ENCODE measurements at regions not wholly inside any gene's neighbourhood (a gene's known extent, or its start where the extent isn't known, plus 50 kb on each side); places are given as distances from the start of the nearest gene placed in this dataset.

DNA sequence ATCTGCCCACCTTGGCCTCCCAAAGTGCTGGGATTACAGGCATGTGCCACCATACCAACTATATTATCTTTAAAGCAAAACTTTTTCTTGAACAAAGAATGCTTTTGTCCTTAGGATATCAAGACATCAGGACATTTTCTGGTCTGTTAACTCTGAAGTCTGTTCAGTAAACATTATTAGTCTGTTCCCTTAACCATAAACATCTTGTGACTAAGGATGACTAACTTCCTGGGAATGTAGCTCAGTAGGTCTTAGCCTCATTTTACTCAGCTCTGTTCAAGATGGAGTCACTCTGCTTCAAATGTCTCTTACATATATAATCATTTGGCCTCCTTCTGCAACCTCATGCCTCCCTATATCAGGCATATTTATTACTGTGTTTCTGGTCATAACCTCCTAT, 122.9 kb downstream of the UBE2NL start:
- TF ChIP-seq, protein P1, sequence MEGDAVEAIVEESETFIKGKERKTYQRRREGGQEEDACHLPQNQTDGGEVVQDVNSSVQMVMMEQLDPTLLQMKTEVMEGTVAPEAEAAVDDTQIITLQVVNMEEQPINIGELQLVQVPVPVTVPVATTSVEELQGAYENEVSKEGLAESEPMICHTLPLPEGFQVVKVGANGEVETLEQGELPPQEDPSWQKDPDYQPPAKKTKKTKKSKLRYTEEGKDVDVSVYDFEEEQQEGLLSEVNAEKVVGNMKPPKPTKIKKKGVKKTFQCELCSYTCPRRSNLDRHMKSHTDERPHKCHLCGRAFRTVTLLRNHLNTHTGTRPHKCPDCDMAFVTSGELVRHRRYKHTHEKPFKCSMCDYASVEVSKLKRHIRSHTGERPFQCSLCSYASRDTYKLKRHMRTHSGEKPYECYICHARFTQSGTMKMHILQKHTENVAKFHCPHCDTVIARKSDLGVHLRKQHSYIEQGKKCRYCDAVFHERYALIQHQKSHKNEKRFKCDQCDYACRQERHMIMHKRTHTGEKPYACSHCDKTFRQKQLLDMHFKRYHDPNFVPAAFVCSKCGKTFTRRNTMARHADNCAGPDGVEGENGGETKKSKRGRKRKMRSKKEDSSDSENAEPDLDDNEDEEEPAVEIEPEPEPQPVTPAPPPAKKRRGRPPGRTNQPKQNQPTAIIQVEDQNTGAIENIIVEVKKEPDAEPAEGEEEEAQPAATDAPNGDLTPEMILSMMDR (conservative IDR thresholded peaks at IDR 0.05) = no peak

More for the DNA sequence above, 122.9 kb downstream of the UBE2NL start:
- H3K27ac ChIP-seq (ENCODE audit: insufficient read length, low read depth, low read length) = no peak overlapping the region
- H2AFZ ChIP-seq (ENCODE audit: low read length) = no peak overlapping the region
- no peak for DNase-seq
- no peak overlapping the region for H2BK20ac ChIP-seq (ENCODE audit: low read depth, low read length, poor library complexity, severe bottlenecking)
- H4K5ac ChIP-seq (ENCODE audit: insufficient read length, low read depth, low read length) = no peak overlapping the region
- H3K27me3 ChIP-seq (ENCODE audit: insufficient read depth, low read length) = no peaks in the 10 kb centered on the region
- no peaks in the 10 kb centered on the region for H3K23me2 ChIP-seq (ENCODE audit: insufficient read length, low read depth, low read length, poor library complexity, severe bottlenecking)
- H2BK120ac ChIP-seq (ENCODE audit: low read depth, low read length, poor library complexity, severe bottlenecking) = no peak overlapping the region
- H3K27me3 Mint-ChIP-seq (ENCODE audit: low read depth) = no peaks in the 10 kb centered on the region
- H3K9me3 ChIP-seq (ENCODE audit: control insufficient read depth, low read depth, low read length) = peaks cover 46% of the 10 kb centered on the region
- H3K4me3 Mint-ChIP-seq = no peak overlapping the region
- no peaks in the 10 kb centered on the region for H3K4me1 ChIP-seq (ENCODE audit: insufficient read depth, low read length)
- H4K8ac ChIP-seq (replicated peaks; ENCODE audit: insufficient read length, low read depth, low read length) = no peak overlapping the region
- no peak overlapping the region for H2BK12ac ChIP-seq (ENCODE audit: insufficient read length, low read depth, low read length)
- no peak overlapping the region for H3K27ac Mint-ChIP-seq
- H4K20me1 ChIP-seq (ENCODE audit: control insufficient read depth, insufficient read depth, insufficient read length) = no peaks in the 10 kb centered on the region
- no peak overlapping the region for H2AK5ac ChIP-seq (ENCODE audit: insufficient read length, low read length)
- no peak overlapping the region for H3K23ac ChIP-seq (ENCODE audit: insufficient read length, low read depth, low read length)
- H3K18ac ChIP-seq (ENCODE audit: insufficient read length, low read depth, low read length) = no peak overlapping the region
- H3K4ac ChIP-seq (ENCODE audit: low read depth, low read length) = no peak overlapping the region
- H3T11ph ChIP-seq (ENCODE audit: low read length) = no peak overlapping the region
- no peak overlapping the region for H3K9ac ChIP-seq (ENCODE audit: extremely low read depth, insufficient read length, low read length)
- no peaks in the 10 kb centered on the region for H3K79me2 ChIP-seq (ENCODE audit: insufficient read depth, low read length)
- H3K56ac ChIP-seq (ENCODE audit: insufficient read length, low read depth, low read length) = no peak overlapping the region
- no peak overlapping the region for H3K4me2 ChIP-seq (ENCODE audit: insufficient read depth, insufficient read length, low read length)
- H3K4me1 Mint-ChIP-seq = no peaks in the 10 kb centered on the region
- H2BK15ac ChIP-seq (ENCODE audit: low read depth, low read length) = no peak overlapping the region
- no peak overlapping the region for H4K91ac ChIP-seq (ENCODE audit: insufficient read length, low read depth, low read length)
- H2BK5ac ChIP-seq (ENCODE audit: insufficient read length, low read length) = no peak overlapping the region
- H3K9me3 Mint-ChIP-seq = peaks cover 69 to 72% of the 10 kb centered on the region in 2 experiments
- no peaks in the 10 kb centered on the region for H3K79me1 ChIP-seq (ENCODE audit: insufficient read depth, low read depth, low read length, poor library complexity, severe bottlenecking)
- peaks cover 6 to 21% (median 19%) of the 10 kb centered on the region in 3 experiments for H3K36me3 Mint-ChIP-seq (ENCODE audit: insufficient read depth in 1 of 3, low read depth in 3 of 3)
- no peak overlapping the region for H3K14ac ChIP-seq (ENCODE audit: insufficient read depth, low read length)

All from H9 (cell line).